Uterus (tissue), 2 donors: ENCODE measurements at regions not wholly inside any gene's neighbourhood (a gene's known extent, or its start where the extent isn't known, plus 50 kb on each side); places are given as distances from the start of the nearest gene placed in this dataset.

Experiments used
- POLR2A ChIP-seq, 2 donors: fragments of 450-650 bp; IDR thresholded peaks; one replicate each; pipeline ENCODE4 v1.6.1; 2016; ENCODE audit warnings: antibody characterized with exemption in 2 of 2, mild to moderate bottlenecking in 1 of 2, moderate library complexity in 1 of 2
- TF ChIP-seq, protein P1 (sequence below), 4 experiments: fragments of 200-600 bp in 2 of 4; fragments of 450-650 bp in 2 of 4; sonication (generic) in 2 of 4; IDR thresholded peaks; one replicate each; pipeline ENCODE4 v1.5.1; 2016 to 2019; ENCODE audit warnings: antibody characterized with exemption in 4 of 4, mild to moderate bottlenecking in 2 of 4, moderate library complexity in 1 of 4

DNA sequence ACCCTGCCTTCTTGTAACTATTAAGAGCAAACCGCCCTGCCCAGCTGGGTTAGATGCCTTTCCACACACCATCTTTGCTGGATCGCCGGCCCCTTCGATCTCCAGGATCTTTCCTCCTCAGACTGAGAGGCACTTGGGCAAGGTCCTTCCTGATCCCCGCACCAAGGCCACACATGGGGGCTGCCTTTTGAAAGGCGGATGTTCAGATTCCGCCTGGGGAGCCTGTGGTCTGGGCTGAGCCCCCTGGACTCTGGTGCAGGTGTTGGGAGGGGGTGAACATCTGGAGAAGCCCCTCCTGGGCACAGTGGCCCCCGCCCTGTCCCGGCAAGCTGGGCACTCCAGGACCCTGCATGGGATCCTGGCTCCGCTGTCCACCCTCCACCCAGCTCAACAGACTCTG lies 135.4 kb upstream of the HDAC4 start:
- TF ChIP-seq, protein P1, sequence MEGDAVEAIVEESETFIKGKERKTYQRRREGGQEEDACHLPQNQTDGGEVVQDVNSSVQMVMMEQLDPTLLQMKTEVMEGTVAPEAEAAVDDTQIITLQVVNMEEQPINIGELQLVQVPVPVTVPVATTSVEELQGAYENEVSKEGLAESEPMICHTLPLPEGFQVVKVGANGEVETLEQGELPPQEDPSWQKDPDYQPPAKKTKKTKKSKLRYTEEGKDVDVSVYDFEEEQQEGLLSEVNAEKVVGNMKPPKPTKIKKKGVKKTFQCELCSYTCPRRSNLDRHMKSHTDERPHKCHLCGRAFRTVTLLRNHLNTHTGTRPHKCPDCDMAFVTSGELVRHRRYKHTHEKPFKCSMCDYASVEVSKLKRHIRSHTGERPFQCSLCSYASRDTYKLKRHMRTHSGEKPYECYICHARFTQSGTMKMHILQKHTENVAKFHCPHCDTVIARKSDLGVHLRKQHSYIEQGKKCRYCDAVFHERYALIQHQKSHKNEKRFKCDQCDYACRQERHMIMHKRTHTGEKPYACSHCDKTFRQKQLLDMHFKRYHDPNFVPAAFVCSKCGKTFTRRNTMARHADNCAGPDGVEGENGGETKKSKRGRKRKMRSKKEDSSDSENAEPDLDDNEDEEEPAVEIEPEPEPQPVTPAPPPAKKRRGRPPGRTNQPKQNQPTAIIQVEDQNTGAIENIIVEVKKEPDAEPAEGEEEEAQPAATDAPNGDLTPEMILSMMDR (IDR thresholded peaks at IDR 0.05): no peak
- no peak for TF ChIP-seq POLR2A (IDR thresholded peaks at IDR 0.05)
